ENCODE measurements at regions not wholly inside any gene's neighbourhood (a gene's known extent, or its start where the extent isn't known, plus 50 kb on each side); places are given as distances from the start of the nearest gene placed in this dataset.

DNA sequence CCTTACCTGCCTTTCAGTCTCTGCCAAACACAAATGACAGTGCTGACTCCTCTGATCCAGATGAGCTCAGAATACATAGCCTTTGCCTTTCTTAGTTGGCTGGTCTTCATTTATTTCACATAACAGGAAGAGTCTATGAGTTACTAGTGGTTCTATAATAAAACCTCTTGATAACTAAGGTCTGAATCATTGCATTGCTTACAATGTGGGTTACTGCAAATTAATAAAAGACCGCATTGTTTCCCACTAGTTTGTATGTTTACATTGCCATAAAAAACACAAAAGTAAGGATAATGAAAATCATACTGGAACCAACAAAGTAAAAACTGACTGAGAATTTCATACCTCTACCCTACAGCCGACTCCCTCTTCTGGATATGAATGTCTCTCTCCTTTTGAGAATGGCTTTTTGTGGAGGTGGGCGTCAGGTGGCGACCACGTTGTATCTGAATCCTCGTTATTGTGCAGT lies 62.0 kb upstream of the AKR1E2 start:
- H3K27me3 ChIP-seq (ENCODE audit: control insufficient read depth in 4 of 4, insufficient read depth in 4 of 4, low read length in 3 of 4) = peaks cover 0 to 9% (median 0%) of the 10 kb centered on the region in 4 donors
- H3K9ac ChIP-seq (ENCODE audit: low read depth in 1 of 2, low read length in 2 of 2) = no peak overlapping the region
- H3K36me3 ChIP-seq (ENCODE audit: control insufficient read depth in 4 of 4, insufficient read depth in 3 of 4, low read depth in 1 of 4, low read length in 3 of 4) = no peaks in the 10 kb centered on the region
- no peak overlapping the region for H3K4me3 ChIP-seq (ENCODE audit: low read depth in 1 of 3, low read length in 3 of 3)
- H3K27ac ChIP-seq (ENCODE audit: low read depth in 1 of 2, low read length in 2 of 2) = no peak overlapping the region
- TF ChIP-seq, protein P1, sequence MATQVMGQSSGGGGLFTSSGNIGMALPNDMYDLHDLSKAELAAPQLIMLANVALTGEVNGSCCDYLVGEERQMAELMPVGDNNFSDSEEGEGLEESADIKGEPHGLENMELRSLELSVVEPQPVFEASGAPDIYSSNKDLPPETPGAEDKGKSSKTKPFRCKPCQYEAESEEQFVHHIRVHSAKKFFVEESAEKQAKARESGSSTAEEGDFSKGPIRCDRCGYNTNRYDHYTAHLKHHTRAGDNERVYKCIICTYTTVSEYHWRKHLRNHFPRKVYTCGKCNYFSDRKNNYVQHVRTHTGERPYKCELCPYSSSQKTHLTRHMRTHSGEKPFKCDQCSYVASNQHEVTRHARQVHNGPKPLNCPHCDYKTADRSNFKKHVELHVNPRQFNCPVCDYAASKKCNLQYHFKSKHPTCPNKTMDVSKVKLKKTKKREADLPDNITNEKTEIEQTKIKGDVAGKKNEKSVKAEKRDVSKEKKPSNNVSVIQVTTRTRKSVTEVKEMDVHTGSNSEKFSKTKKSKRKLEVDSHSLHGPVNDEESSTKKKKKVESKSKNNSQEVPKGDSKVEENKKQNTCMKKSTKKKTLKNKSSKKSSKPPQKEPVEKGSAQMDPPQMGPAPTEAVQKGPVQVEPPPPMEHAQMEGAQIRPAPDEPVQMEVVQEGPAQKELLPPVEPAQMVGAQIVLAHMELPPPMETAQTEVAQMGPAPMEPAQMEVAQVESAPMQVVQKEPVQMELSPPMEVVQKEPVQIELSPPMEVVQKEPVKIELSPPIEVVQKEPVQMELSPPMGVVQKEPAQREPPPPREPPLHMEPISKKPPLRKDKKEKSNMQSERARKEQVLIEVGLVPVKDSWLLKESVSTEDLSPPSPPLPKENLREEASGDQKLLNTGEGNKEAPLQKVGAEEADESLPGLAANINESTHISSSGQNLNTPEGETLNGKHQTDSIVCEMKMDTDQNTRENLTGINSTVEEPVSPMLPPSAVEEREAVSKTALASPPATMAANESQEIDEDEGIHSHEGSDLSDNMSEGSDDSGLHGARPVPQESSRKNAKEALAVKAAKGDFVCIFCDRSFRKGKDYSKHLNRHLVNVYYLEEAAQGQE (IDR thresholded peaks at IDR 0.05) = no peak
- TF ChIP-seq RAD21 (IDR thresholded peaks at IDR 0.05) (no peak), NR2F2 (IDR thresholded peaks at IDR 0.05) (no peak), RXRA (IDR thresholded peaks at IDR 0.05) (no peak), YY1 (IDR thresholded peaks at IDR 0.05) (no peak), EGR1 (IDR thresholded peaks at IDR 0.05; ENCODE audit: low read depth in 2 of 2) (no peak), MAX (IDR thresholded peaks at IDR 0.05) (no peak), CTCF (IDR thresholded peaks at IDR 0.05; ENCODE audit: low read depth, low read length, missing input control) (no peak), TAF1 (conservative IDR thresholded peaks at IDR 0.05) (no peak), FOXA1 (IDR thresholded peaks at IDR 0.05) (no peak), JUND (IDR thresholded peaks at IDR 0.05) (no peak), GABPA (IDR thresholded peaks at IDR 0.05 in 1 of 2, conservative IDR thresholded peaks at IDR 0.05 in 1 of 2) (no peak)
- 80% methylated on average over 6 of the region's 6 CpGs for WGBS
- no peak for DNase-seq (ENCODE audit: low spot score)
- H3K9me3 ChIP-seq (ENCODE audit: control insufficient read depth in 4 of 4, low read length in 3 of 4) = no peaks in the 10 kb centered on the region
- H3K4me1 ChIP-seq (ENCODE audit: control insufficient read depth in 4 of 4, insufficient read depth in 4 of 4, low read length in 3 of 4) = no peaks in the 10 kb centered on the region

GRCh38 chr10:4763513-4763912 lies 62.5 kb upstream of the AKR1E2 start:
- Histone ChIP-seq H3K4me1 (ENCODE audit: control insufficient read depth in 4 of 4, insufficient read depth in 4 of 4, low read length in 3 of 4) (no peaks in the 10 kb centered on the region), H3K9ac (ENCODE audit: low read depth in 1 of 2, low read length in 2 of 2) (no peak overlapping the region), H3K36me3 (ENCODE audit: control insufficient read depth in 4 of 4, insufficient read depth in 3 of 4, low read depth in 1 of 4, low read length in 3 of 4) (no peaks in the 10 kb centered on the region), H3K4me3 (ENCODE audit: low read depth in 1 of 3, low read length in 3 of 3) (no peak overlapping the region), H3K27ac (ENCODE audit: low read depth in 1 of 2, low read length in 2 of 2) (no peak overlapping the region), H3K9me3 (ENCODE audit: control insufficient read depth in 4 of 4, low read length in 3 of 4) (no peaks in the 10 kb centered on the region), H3K27me3 (ENCODE audit: control insufficient read depth in 4 of 4, insufficient read depth in 4 of 4, low read length in 3 of 4) (peaks cover 0 to 9% (median 0%) of the 10 kb centered on the region in 4 donors)
- no peak for DNase-seq (ENCODE audit: low spot score)
- 87% methylated on average over 1 of the region's 1 CpG for WGBS
- TF ChIP-seq TAF1 (conservative IDR thresholded peaks at IDR 0.05) = no peak
- TF ChIP-seq SP1 (IDR thresholded peaks at IDR 0.05) = no peak
- no peak for TF ChIP-seq ZBTB33 (IDR thresholded peaks at IDR 0.05)
- TF ChIP-seq GABPA (IDR thresholded peaks at IDR 0.05 in 1 of 2, conservative IDR thresholded peaks at IDR 0.05 in 1 of 2) = no peak
- no peak for TF ChIP-seq NR2F2 (IDR thresholded peaks at IDR 0.05)
- TF ChIP-seq, protein P1 (IDR thresholded peaks at IDR 0.05) = no peak
- no peak for TF ChIP-seq RAD21 (IDR thresholded peaks at IDR 0.05)
- TF ChIP-seq YY1 (IDR thresholded peaks at IDR 0.05) = no peak
- no peak for TF ChIP-seq JUND (IDR thresholded peaks at IDR 0.05)
- TF ChIP-seq MAX (IDR thresholded peaks at IDR 0.05) = no peak
- TF ChIP-seq RXRA (IDR thresholded peaks at IDR 0.05) = no peak
- no peak for TF ChIP-seq EGR1 (IDR thresholded peaks at IDR 0.05; ENCODE audit: low read depth in 2 of 2)
- TF ChIP-seq, protein P2, sequence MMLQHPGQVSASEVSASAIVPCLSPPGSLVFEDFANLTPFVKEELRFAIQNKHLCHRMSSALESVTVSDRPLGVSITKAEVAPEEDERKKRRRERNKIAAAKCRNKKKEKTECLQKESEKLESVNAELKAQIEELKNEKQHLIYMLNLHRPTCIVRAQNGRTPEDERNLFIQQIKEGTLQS (IDR thresholded peaks at IDR 0.05) = no peak
- TF ChIP-seq HNF4G (IDR thresholded peaks at IDR 0.05) = no peak
- TF ChIP-seq FOXA2 (IDR thresholded peaks at IDR 0.05) = no peak
- no peak for TF ChIP-seq CTCF (IDR thresholded peaks at IDR 0.05; ENCODE audit: low read depth, low read length, missing input control)

Measured in liver (tissue), 8 donors.